GM23338 (cell line): ENCODE measurements at regions not wholly inside any gene's neighbourhood (a gene's known extent, or its start where the extent isn't known, plus 50 kb on each side); places are given as distances from the start of the nearest gene placed in this dataset.

Source experiments
- CREB1 ChIP-seq: fragments of 250-450 bp; sonication (Bioruptor Pico); IDR thresholded peaks from 2 replicates; pipeline ENCODE4 v1.5.0; 2020; ENCODE audit warnings: low read depth, mild to moderate bottlenecking, moderate library complexity
- TF ChIP-seq, protein P1 (sequence below), 2 experiments: fragments of 200-600 bp in 1 of 2; sonication (generic) in 1 of 2; conservative IDR thresholded peaks; 2 replicates each; pipeline versions ENCODE4 v1.5.1 to v1.6.1; 2016 to 2017; ENCODE audit warnings: antibody characterized with exemption in 2 of 2, low read depth in 2 of 2, mild to moderate bottlenecking in 2 of 2, moderate library complexity in 1 of 2

GRCh38 chr1:199243423-199244061, 604.7 kb downstream of the PTPRC start:
- TF ChIP-seq, protein P1, sequence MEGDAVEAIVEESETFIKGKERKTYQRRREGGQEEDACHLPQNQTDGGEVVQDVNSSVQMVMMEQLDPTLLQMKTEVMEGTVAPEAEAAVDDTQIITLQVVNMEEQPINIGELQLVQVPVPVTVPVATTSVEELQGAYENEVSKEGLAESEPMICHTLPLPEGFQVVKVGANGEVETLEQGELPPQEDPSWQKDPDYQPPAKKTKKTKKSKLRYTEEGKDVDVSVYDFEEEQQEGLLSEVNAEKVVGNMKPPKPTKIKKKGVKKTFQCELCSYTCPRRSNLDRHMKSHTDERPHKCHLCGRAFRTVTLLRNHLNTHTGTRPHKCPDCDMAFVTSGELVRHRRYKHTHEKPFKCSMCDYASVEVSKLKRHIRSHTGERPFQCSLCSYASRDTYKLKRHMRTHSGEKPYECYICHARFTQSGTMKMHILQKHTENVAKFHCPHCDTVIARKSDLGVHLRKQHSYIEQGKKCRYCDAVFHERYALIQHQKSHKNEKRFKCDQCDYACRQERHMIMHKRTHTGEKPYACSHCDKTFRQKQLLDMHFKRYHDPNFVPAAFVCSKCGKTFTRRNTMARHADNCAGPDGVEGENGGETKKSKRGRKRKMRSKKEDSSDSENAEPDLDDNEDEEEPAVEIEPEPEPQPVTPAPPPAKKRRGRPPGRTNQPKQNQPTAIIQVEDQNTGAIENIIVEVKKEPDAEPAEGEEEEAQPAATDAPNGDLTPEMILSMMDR (conservative IDR thresholded peaks at IDR 0.05; ENCODE audit: low read depth in 2 of 2), result peak; percentile 70 to 95
- no peak for TF ChIP-seq CREB1 (CRISPR knock-in tag)
